Lung (tissue), 11 donors: ENCODE measurements at regions not wholly inside any gene's neighbourhood (a gene's known extent, or its start where the extent isn't known, plus 50 kb on each side); places are given as distances from the start of the nearest gene placed in this dataset.

Experiments
- ATAC-seq: fragments of 200-7000 bp; cut with Tn5 transposase; one replicate; pipeline ENCODE4 v1.9.1; 2020; ENCODE audit warnings: moderate number of reproducible peaks; ENCODE audit not compliant: insufficient read depth, low FRiP score
- DNase-seq, 3 donors: peaks; one replicate each; pipeline ENCODE4 v3.0.0-alpha.2; 2013 to 2017
- H3K27ac ChIP-seq, 2 donors: one replicate each; pipeline ENCODE4 v1.5.1; 2013; ENCODE audit warnings: mild to moderate bottlenecking in 2 of 2, moderate library complexity in 2 of 2, control low read depth in 1 of 2, inconsistent platforms in 1 of 2, low read depth in 1 of 2, low read length in 1 of 2
- H3K27me3 ChIP-seq, 3 donors: one replicate each; pipeline ENCODE4 v1.5.1; 2013; ENCODE audit warnings: low read length in 2 of 3; ENCODE audit not compliant: control insufficient read depth in 3 of 3, insufficient read depth in 3 of 3
- H3K36me3 ChIP-seq, 4 donors: one replicate each; pipeline ENCODE4 v1.5.1; 2013; ENCODE audit warnings: low read length in 4 of 4, mild to moderate bottlenecking in 1 of 4, moderate library complexity in 1 of 4; ENCODE audit not compliant: control insufficient read depth in 4 of 4, insufficient read depth in 4 of 4
- H3K4me1 ChIP-seq, 5 donors: one replicate each; pipeline ENCODE4 v1.5.1; 2013; ENCODE audit warnings: low read length in 5 of 5, mild to moderate bottlenecking in 2 of 5, moderate library complexity in 1 of 5; ENCODE audit not compliant: control insufficient read depth in 5 of 5, insufficient read depth in 5 of 5
- H3K4me3 ChIP-seq: one replicate; pipeline ENCODE4 v1.5.1; 2013; ENCODE audit warnings: mild to moderate bottlenecking, control low read depth, moderate library complexity
- H3K9ac ChIP-seq, 2 donors: one replicate each; pipeline ENCODE4 v1.5.1; 2013; ENCODE audit warnings: low read length in 2 of 2, control low read depth in 1 of 2; ENCODE audit not compliant: insufficient read depth in 1 of 2
- H3K9me3 ChIP-seq, 4 donors: one replicate each; pipeline ENCODE4 v1.5.1; 2013; ENCODE audit warnings: low read length in 3 of 4, mild to moderate bottlenecking in 1 of 4, moderate library complexity in 1 of 4; ENCODE audit not compliant: control insufficient read depth in 4 of 4, insufficient read depth in 3 of 4
- WGBS, 2 donors: extraction: QIAGEN DNeasy Blood & Tissue Kit; methylation state at CpG; one replicate each; pipeline ENCODE4 v1.1.7; 2013; 5-methylcytosine and 5-hydroxymethylcytosine counted together
- TF ChIP-seq, protein P1 (sequence below): IDR thresholded peaks from 2 replicates; pipeline ENCODE4 v1.5.1; 2012; ENCODE audit warnings: mild to moderate bottlenecking; ENCODE audit errors: control extremely low read depth, extremely low read depth
- donor health status: control.
- donor health status: control.
- donor health status: Bipolar disorder and iron deficiency.
- donor health status: healthy.
- donor health status: DM: yes; HTN: yes; CAD: no.

DNA sequence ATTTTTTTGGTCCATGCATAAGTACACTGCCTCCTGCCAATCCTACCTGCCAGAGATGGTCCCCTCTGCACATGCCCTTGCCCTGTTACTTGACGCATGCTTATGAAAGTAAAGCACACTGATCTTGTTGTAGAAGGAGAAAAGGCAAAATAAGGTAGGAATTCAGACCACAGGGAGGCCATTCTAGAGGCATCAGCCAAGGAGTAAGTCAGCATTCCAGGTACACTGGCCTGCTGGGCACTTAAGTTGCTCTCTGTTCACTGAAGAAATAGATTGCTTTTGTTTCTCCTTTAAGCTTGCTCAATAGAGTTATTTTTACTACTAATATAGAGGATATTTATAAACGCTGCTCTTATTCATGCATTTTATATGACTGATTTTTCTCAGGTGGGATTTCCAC lies 604.4 kb downstream of the TDRD15 start:
- TF ChIP-seq, protein P1, sequence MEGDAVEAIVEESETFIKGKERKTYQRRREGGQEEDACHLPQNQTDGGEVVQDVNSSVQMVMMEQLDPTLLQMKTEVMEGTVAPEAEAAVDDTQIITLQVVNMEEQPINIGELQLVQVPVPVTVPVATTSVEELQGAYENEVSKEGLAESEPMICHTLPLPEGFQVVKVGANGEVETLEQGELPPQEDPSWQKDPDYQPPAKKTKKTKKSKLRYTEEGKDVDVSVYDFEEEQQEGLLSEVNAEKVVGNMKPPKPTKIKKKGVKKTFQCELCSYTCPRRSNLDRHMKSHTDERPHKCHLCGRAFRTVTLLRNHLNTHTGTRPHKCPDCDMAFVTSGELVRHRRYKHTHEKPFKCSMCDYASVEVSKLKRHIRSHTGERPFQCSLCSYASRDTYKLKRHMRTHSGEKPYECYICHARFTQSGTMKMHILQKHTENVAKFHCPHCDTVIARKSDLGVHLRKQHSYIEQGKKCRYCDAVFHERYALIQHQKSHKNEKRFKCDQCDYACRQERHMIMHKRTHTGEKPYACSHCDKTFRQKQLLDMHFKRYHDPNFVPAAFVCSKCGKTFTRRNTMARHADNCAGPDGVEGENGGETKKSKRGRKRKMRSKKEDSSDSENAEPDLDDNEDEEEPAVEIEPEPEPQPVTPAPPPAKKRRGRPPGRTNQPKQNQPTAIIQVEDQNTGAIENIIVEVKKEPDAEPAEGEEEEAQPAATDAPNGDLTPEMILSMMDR = no peak
- Histone ChIP-seq H3K27ac (no peak overlapping the region), H3K27me3 (no peaks in the 10 kb centered on the region), H3K4me1 (no peaks in the 10 kb centered on the region), H3K9ac (no peak overlapping the region), H3K9me3 (no peaks in the 10 kb centered on the region), H3K36me3 (no peaks in the 10 kb centered on the region), H3K4me3 (no peak overlapping the region)
- WGBS, 2 donors = 91 to 96% methylated on average over 2 of the region's 2 CpGs
- no peak for DNase-seq
- ATAC-seq = no peak

DNA sequence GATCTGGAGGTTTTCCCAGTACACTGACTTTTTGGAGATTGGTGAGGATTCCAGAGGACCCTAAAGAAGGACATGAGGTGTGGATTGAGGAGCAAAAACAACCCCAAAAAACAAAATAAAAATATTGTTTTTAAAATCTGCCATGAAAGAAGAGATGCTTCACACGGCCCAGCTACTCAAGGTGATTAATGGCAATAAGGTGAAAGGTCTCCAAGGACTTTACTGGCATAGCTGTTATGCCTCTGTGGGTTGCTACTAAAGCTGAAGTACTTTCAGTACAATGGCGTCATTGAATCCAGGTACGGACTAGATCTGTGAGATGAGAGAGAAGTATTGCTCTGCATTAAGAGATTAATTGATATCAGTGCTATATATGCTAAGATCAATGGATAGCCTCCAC lies 606.4 kb downstream of the TDRD15 start:
- no peak overlapping the region for H3K9ac ChIP-seq
- no peaks in the 10 kb centered on the region for H3K4me1 ChIP-seq
- no peak overlapping the region for H3K27ac ChIP-seq
- TF ChIP-seq, protein P1 = no peak
- H3K4me3 ChIP-seq = no peak overlapping the region
- H3K27me3 ChIP-seq = no peaks in the 10 kb centered on the region
- no peaks in the 10 kb centered on the region for H3K36me3 ChIP-seq
- WGBS, 2 donors = 68 to 92% methylated on average over 3 of the region's 3 CpGs
- DNase-seq = no peak
- no peak for ATAC-seq
- H3K9me3 ChIP-seq = no peaks in the 10 kb centered on the region

GRCh38 chr2:21740484-21740883 lies 616.7 kb downstream of the TDRD15 start:
- DNase-seq (no peak), ATAC-seq (no peak)
- H3K27ac ChIP-seq = no peak overlapping the region
- no peaks in the 10 kb centered on the region for H3K4me1 ChIP-seq
- no peaks in the 10 kb centered on the region for H3K9me3 ChIP-seq
- no peak overlapping the region for H3K9ac ChIP-seq
- no peaks in the 10 kb centered on the region for H3K27me3 ChIP-seq
- H3K4me3 ChIP-seq = no peak overlapping the region
- WGBS, 2 donors = 70 to 73% methylated on average over 2 of the region's 2 CpGs
- no peaks in the 10 kb centered on the region for H3K36me3 ChIP-seq
- TF ChIP-seq, protein P1 = no peak

DNA sequence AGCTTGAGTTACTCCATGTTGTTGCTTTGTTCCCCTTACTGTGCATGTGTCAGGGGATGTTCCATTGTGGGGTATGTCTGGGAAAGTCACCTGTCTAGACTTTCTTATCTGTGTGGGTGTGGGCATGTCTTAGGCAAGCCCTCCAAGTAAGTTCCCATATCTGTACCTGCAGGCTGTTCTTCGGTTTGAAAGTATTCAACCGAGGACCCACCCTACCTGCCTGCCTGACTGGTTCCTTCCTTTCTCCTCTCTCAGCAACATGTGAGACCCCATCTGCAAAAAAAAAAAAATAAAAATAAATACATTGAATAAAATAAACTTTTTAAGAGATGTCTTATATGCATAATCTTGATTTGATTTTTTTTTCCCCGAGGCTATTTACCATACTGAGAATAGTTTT lies 622.7 kb downstream of the TDRD15 start:
- Histone ChIP-seq H3K4me1 (no peaks in the 10 kb centered on the region), H3K27me3 (no peaks in the 10 kb centered on the region), H3K9ac (no peak overlapping the region), H3K9me3 (peaks cover 0 to 4% (median 2%) of the 10 kb centered on the region in 4 donors), H3K36me3 (no peaks in the 10 kb centered on the region), H3K4me3 (no peak overlapping the region), H3K27ac (no peak overlapping the region)
- ATAC-seq = no peak
- TF ChIP-seq, protein P1 = no peak
- WGBS, 2 donors = 86 to 90% methylated on average over 3 of the region's 3 CpGs
- no peak for DNase-seq
